Mesothelial cell of epicardium (in vitro differentiated cells): ENCODE measurements at regions not wholly inside any gene's neighbourhood (a gene's known extent, or its start where the extent isn't known, plus 50 kb on each side); places are given as distances from the start of the nearest gene placed in this dataset.

Source experiments
- DNase-seq, 2 experiments: peaks; one replicate each; pipeline ENCODE4 v3.0.0; 2021; ENCODE audit warnings: low spot score in 2 of 2; ENCODE audit not compliant: unreplicated experiment in 2 of 2
- H3K27ac Mint-ChIP-seq: 2 replicates; pipeline ENCODE4 v1.8.0; 2021; ENCODE audit warnings: mixed read lengths
- H3K27me3 Mint-ChIP-seq: 2 replicates; pipeline ENCODE4 v1.8.0; 2021; ENCODE audit warnings: low read depth, mixed read lengths
- H3K36me3 Mint-ChIP-seq: 2 replicates; pipeline ENCODE4 v1.8.0; 2021; ENCODE audit warnings: mixed read lengths
- H3K4me1 Mint-ChIP-seq: 2 replicates; pipeline ENCODE4 v1.8.0; 2021; ENCODE audit warnings: mixed read lengths
- H3K4me3 Mint-ChIP-seq: 2 replicates; pipeline ENCODE4 v1.8.0; 2021; ENCODE audit warnings: mild to moderate bottlenecking, moderate library complexity, mixed read lengths
- H3K9me3 Mint-ChIP-seq: 2 replicates; pipeline ENCODE4 v1.8.0; 2021; ENCODE audit warnings: mixed read lengths
- CTCF ChIP-seq: fragments of 200-600 bp; sonication (generic); IDR thresholded peaks from one replicate; pipeline ENCODE4 v1.5.0; 2021; ENCODE audit warnings: antibody characterized with exemption; ENCODE audit not compliant: unreplicated experiment

GRCh38 chr2:185185044-185185443, 553.6 kb upstream of the FSIP2 start:
- Mint-ChIP-seq H3K9me3 (peaks cover 3% of the 10 kb centered on the region), H3K27ac (no peak overlapping the region), H3K27me3 (no peaks in the 10 kb centered on the region), H3K4me3 (no peak overlapping the region), H3K36me3 (no peaks in the 10 kb centered on the region), H3K4me1 (no peaks in the 10 kb centered on the region)
- DNase-seq, result no peak
- no peak for TF ChIP-seq CTCF

- H3K9me3 Mint-ChIP-seq, result peaks cover 10% of the 10 kb centered on the region
- no peak for DNase-seq
- no peak overlapping the region for H3K4me3 Mint-ChIP-seq
- no peaks in the 10 kb centered on the region for H3K27me3 Mint-ChIP-seq
- no peak overlapping the region for H3K27ac Mint-ChIP-seq
- TF ChIP-seq CTCF, result no peak
- no peaks in the 10 kb centered on the region for H3K4me1 Mint-ChIP-seq
- no peaks in the 10 kb centered on the region for H3K36me3 Mint-ChIP-seq
These were observed 551.2 kb upstream of the FSIP2 start for GRCh38 chr2:185187421-185187820.

GRCh38 chr2:185188656-185189055, 549.9 kb upstream of the FSIP2 start:
- H3K4me1 Mint-ChIP-seq, result no peaks in the 10 kb centered on the region
- no peak overlapping the region for H3K4me3 Mint-ChIP-seq
- H3K27me3 Mint-ChIP-seq, result no peaks in the 10 kb centered on the region
- no peak overlapping the region for H3K27ac Mint-ChIP-seq
- no peak for TF ChIP-seq CTCF
- peaks cover 21% of the 10 kb centered on the region for H3K9me3 Mint-ChIP-seq
- no peak for DNase-seq
- peaks cover 2% of the 10 kb centered on the region for H3K36me3 Mint-ChIP-seq

GRCh38 chr2:185201063-185201462, 537.5 kb upstream of the FSIP2 start:
- no peaks in the 10 kb centered on the region for H3K36me3 Mint-ChIP-seq
- peaks cover 43% of the 10 kb centered on the region for H3K4me1 Mint-ChIP-seq

GRCh38 chr2:185202381-185202780, 536.2 kb upstream of the FSIP2 start:
- DNase-seq, result no peak
- Mint-ChIP-seq H3K27ac (no peak overlapping the region), H3K4me1 (peaks cover 38% of the 10 kb centered on the region), H3K4me3 (no peak overlapping the region), H3K9me3 (peaks cover 8% of the 10 kb centered on the region), H3K36me3 (no peaks in the 10 kb centered on the region), H3K27me3 (no peaks in the 10 kb centered on the region)
- TF ChIP-seq CTCF, result no peak

More at GRCh38 chr2:185201063-185201462, 537.5 kb upstream of the FSIP2 start:
- Mint-ChIP-seq H3K27ac (peak overlapping the region; percentile 58), H3K9me3 (peaks cover 7% of the 10 kb centered on the region), H3K4me3 (no peak overlapping the region), H3K27me3 (no peaks in the 10 kb centered on the region)
- TF ChIP-seq CTCF, result no peak
- DNase-seq, result no peak

GRCh38 chr2:185202945-185203528, 535.6 kb upstream of the FSIP2 start:
- Mint-ChIP-seq H3K4me3 (no peak overlapping the region), H3K36me3 (no peaks in the 10 kb centered on the region), H3K9me3 (peaks cover 8% of the 10 kb centered on the region), H3K27ac (no peak overlapping the region), H3K4me1 (peaks cover 33% of the 10 kb centered on the region), H3K27me3 (no peaks in the 10 kb centered on the region)
- no peak for TF ChIP-seq CTCF
- no peak for DNase-seq
